OCI-LY7 (cell line): ENCODE measurements at regions not wholly inside any gene's neighbourhood (a gene's known extent, or its start where the extent isn't known, plus 50 kb on each side); places are given as distances from the start of the nearest gene placed in this dataset.

ENCODE experiments used
- EZH2phosphoT487 ChIP-seq: fragments of 200-600 bp; sonication (generic); IDR thresholded peaks from 2 replicates; pipeline ENCODE4 v1.6.1; 2018; ENCODE audit warnings: low read depth, borderline replicate concordance, mild to moderate bottlenecking, mixed run types, antibody characterized with exemption, low read length, moderate library complexity, mixed read lengths
- TF ChIP-seq, protein P1 (sequence below): fragments of 200-600 bp; sonication (generic); conservative IDR thresholded peaks from 2 replicates; pipeline ENCODE4 v1.5.1; 2014; ENCODE audit warnings: mild to moderate bottlenecking, antibody characterized with exemption, low read length, moderate library complexity, mixed read lengths

DNA sequence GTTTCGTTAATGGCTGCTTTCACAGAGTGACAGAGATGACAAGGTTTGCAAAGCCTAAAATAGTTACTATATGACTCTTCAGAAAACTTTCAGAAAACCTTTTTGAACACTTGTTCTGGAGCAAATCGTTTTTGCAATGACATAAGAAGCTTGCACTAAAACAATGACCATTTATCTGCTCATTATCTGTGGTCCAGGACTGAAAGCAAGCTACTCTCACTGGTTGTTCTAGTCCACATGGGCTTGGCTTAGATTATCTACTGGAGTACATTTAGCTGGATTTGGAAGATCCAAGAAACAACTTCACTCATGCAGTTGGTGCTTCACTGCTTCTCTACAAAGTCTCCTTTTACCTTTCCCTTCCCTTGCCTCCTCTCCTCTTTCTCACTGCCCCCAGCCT is 1836.4 kb upstream of the AGA start:
- TF ChIP-seq, protein P1, sequence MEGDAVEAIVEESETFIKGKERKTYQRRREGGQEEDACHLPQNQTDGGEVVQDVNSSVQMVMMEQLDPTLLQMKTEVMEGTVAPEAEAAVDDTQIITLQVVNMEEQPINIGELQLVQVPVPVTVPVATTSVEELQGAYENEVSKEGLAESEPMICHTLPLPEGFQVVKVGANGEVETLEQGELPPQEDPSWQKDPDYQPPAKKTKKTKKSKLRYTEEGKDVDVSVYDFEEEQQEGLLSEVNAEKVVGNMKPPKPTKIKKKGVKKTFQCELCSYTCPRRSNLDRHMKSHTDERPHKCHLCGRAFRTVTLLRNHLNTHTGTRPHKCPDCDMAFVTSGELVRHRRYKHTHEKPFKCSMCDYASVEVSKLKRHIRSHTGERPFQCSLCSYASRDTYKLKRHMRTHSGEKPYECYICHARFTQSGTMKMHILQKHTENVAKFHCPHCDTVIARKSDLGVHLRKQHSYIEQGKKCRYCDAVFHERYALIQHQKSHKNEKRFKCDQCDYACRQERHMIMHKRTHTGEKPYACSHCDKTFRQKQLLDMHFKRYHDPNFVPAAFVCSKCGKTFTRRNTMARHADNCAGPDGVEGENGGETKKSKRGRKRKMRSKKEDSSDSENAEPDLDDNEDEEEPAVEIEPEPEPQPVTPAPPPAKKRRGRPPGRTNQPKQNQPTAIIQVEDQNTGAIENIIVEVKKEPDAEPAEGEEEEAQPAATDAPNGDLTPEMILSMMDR, result no peak
- no peak for TF ChIP-seq EZH2phosphoT487
